ENCODE measurements at regions not wholly inside any gene's neighbourhood (a gene's known extent, or its start where the extent isn't known, plus 50 kb on each side); places are given as distances from the start of the nearest gene placed in this dataset.

GRCh38 chr1:14298806-14299205 lies 299.7 kb upstream of the KAZN start:
- TF ChIP-seq CTCF (IDR thresholded peaks at IDR 0.05) (no peak), EP300 (IDR thresholded peaks at IDR 0.05) (no peak), POLR2AphosphoS5 (IDR thresholded peaks at IDR 0.05) (no peak), POLR2A (IDR thresholded peaks at IDR 0.05) (no peak)
- no peak for DNase-seq (ENCODE audit: low spot score in 2 of 2)
- Histone ChIP-seq H3K27me3 (no peaks in the 10 kb centered on the region), H3K4me3 (no peak overlapping the region), H3K4me1 (peaks cover 33% of the 10 kb centered on the region), H3K27ac (no peak overlapping the region), H3K9me3 (no peaks in the 10 kb centered on the region), H3K36me3 (no peaks in the 10 kb centered on the region)
- WGBS = 89% methylated on average over 5 of the region's 5 CpGs

GRCh38 chr1:14300991-14301703 lies 297.3 kb upstream of the KAZN start:
- Histone ChIP-seq H3K9me3 (no peaks in the 10 kb centered on the region), H3K27ac (peak overlapping the region; percentile 66), H3K4me3 (no peak overlapping the region), H3K4me1 (peaks cover 56% of the 10 kb centered on the region), H3K36me3 (no peaks in the 10 kb centered on the region), H3K27me3 (no peaks in the 10 kb centered on the region)
- DNase-seq (ENCODE audit: low spot score in 2 of 2) = peak; percentile 84 to 87
- peak; percentile 29 to 85 (median 85) for TF ChIP-seq POLR2AphosphoS5 (IDR thresholded peaks at IDR 0.05)
- no peak for TF ChIP-seq POLR2A (IDR thresholded peaks at IDR 0.05)
- no peak for TF ChIP-seq CTCF (IDR thresholded peaks at IDR 0.05)
- no peak for TF ChIP-seq EP300 (IDR thresholded peaks at IDR 0.05)
- 30% methylated on average over 8 of the region's 9 CpGs for WGBS

GRCh38 chr1:14301704-14302024 lies 296.8 kb upstream of the KAZN start:
- TF ChIP-seq POLR2AphosphoS5 (IDR thresholded peaks at IDR 0.05) (no peak), EP300 (IDR thresholded peaks at IDR 0.05) (no peak), CTCF (IDR thresholded peaks at IDR 0.05) (no peak), POLR2A (IDR thresholded peaks at IDR 0.05) (no peak)
- no peaks in the 10 kb centered on the region for H3K9me3 ChIP-seq
- no peaks in the 10 kb centered on the region for H3K36me3 ChIP-seq
- WGBS = 56% methylated on average over 4 of the region's 4 CpGs
- no peak overlapping the region for H3K4me3 ChIP-seq
- DNase-seq (ENCODE audit: low spot score in 2 of 2) = no peak
- no peaks in the 10 kb centered on the region for H3K27me3 ChIP-seq
- H3K27ac ChIP-seq = no peak overlapping the region
- peaks cover 61% of the 10 kb centered on the region for H3K4me1 ChIP-seq

GRCh38 chr1:14302025-14302424 lies 296.5 kb upstream of the KAZN start:
- H3K4me3 ChIP-seq = no peak overlapping the region
- 62% methylated on average over 3 of the region's 3 CpGs for WGBS
- peaks cover 61% of the 10 kb centered on the region for H3K4me1 ChIP-seq
- no peak overlapping the region for H3K27ac ChIP-seq
- no peak for DNase-seq (ENCODE audit: low spot score in 2 of 2)
- H3K36me3 ChIP-seq = no peaks in the 10 kb centered on the region
- H3K9me3 ChIP-seq = no peaks in the 10 kb centered on the region
- no peaks in the 10 kb centered on the region for H3K27me3 ChIP-seq
- TF ChIP-seq EP300 (IDR thresholded peaks at IDR 0.05) (no peak), CTCF (IDR thresholded peaks at IDR 0.05) (no peak), POLR2A (IDR thresholded peaks at IDR 0.05) (no peak), POLR2AphosphoS5 (IDR thresholded peaks at IDR 0.05) (no peak)

- peaks cover 61% of the 10 kb centered on the region for H3K4me1 ChIP-seq
- DNase-seq (ENCODE audit: low spot score in 2 of 2) = no peak
- no peaks in the 10 kb centered on the region for H3K27me3 ChIP-seq
- WGBS = 73% methylated on average over 5 of the region's 5 CpGs
- H3K36me3 ChIP-seq = no peaks in the 10 kb centered on the region
- no peak for TF ChIP-seq POLR2A (IDR thresholded peaks at IDR 0.05)
- TF ChIP-seq POLR2AphosphoS5 (IDR thresholded peaks at IDR 0.05) = no peak
- TF ChIP-seq CTCF (IDR thresholded peaks at IDR 0.05) = no peak
- no peak for TF ChIP-seq EP300 (IDR thresholded peaks at IDR 0.05)
- H3K27ac ChIP-seq = peak overlapping the region; percentile 7
- H3K4me3 ChIP-seq = no peak overlapping the region
- no peaks in the 10 kb centered on the region for H3K9me3 ChIP-seq
Observed at GRCh38 chr1:14303011-14303410, 295.5 kb upstream of the KAZN start.
